ENCODE measurements at regions not wholly inside any gene's neighbourhood (a gene's known extent, or its start where the extent isn't known, plus 50 kb on each side); places are given as distances from the start of the nearest gene placed in this dataset.

- TF ChIP-seq ZFP3 (CRISPR knock-in tag; IDR thresholded peaks at IDR 0.05), result no peak
- no peak for TF ChIP-seq CSRNP3 (CRISPR knock-in tag; IDR thresholded peaks at IDR 0.05)
- no peak for TF ChIP-seq ESRRG (CRISPR knock-in tag; IDR thresholded peaks at IDR 0.05)
- no peak for ATAC-seq
These were observed 66.5 kb downstream of the UNCX start for GRCh38 chr7:1298931-1299885.

- no peak for ATAC-seq
These were observed 67.5 kb downstream of the UNCX start for GRCh38 chr7:1300206-1300605.

DNA sequence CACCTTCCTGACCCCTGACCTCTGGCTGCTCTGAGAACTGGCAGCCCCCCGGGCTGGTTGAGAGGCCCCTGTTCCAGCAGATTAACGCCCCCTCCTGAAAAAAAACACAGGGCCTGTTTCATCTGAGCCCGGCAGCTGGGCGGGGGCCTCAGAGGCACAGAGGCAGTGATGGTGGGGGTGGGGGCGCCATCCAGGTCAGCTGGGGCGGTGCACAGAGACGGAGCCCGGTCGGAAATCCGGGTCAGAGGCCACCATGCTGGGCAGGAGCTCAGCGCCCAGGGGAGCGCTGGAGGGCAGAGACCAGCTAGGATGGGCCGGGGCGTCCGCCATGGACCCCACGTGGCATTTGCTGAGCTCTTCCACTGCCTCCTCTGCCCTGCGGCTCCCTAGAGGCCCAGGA lies 68.0 kb downstream of the UNCX start:
- ATAC-seq, result no peak
- TF ChIP-seq ISL1 (CRISPR knock-in tag; IDR thresholded peaks at IDR 0.05) (no peak), CSDC2 (CRISPR knock-in tag; IDR thresholded peaks at IDR 0.05) (no peak), SNAI2 (CRISPR knock-in tag; IDR thresholded peaks at IDR 0.05) (no peak), ZFP30 (CRISPR knock-in tag; IDR thresholded peaks at IDR 0.05) (no peak), ZNF70 (CRISPR knock-in tag; IDR thresholded peaks at IDR 0.05) (no peak), ZNF8 (CRISPR knock-in tag; IDR thresholded peaks at IDR 0.05) (no peak), BACH2 (CRISPR knock-in tag; IDR thresholded peaks at IDR 0.05; ENCODE audit: borderline replicate concordance) (no peak), ZFP3 (CRISPR knock-in tag; IDR thresholded peaks at IDR 0.05) (no peak), GLIS3 (CRISPR knock-in tag; IDR thresholded peaks at IDR 0.05) (no peak), PPARA (CRISPR knock-in tag; IDR thresholded peaks at IDR 0.05; ENCODE audit: borderline replicate concordance) (no peak), ZNF565 (CRISPR knock-in tag; conservative IDR thresholded peaks at IDR 0.05; ENCODE audit: low read depth) (no peak)
- TF ChIP-seq, protein P1, sequence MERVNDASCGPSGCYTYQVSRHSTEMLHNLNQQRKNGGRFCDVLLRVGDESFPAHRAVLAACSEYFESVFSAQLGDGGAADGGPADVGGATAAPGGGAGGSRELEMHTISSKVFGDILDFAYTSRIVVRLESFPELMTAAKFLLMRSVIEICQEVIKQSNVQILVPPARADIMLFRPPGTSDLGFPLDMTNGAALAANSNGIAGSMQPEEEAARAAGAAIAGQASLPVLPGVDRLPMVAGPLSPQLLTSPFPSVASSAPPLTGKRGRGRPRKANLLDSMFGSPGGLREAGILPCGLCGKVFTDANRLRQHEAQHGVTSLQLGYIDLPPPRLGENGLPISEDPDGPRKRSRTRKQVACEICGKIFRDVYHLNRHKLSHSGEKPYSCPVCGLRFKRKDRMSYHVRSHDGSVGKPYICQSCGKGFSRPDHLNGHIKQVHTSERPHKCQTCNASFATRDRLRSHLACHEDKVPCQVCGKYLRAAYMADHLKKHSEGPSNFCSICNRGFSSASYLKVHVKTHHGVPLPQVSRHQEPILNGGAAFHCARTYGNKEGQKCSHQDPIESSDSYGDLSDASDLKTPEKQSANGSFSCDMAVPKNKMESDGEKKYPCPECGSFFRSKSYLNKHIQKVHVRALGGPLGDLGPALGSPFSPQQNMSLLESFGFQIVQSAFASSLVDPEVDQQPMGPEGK (CRISPR knock-in tag; IDR thresholded peaks at IDR 0.05; ENCODE audit: borderline replicate concordance), result no peak

More at GRCh38 chr7:1300206-1300605, 67.5 kb downstream of the UNCX start:
- TF ChIP-seq ZNF70 (CRISPR knock-in tag; IDR thresholded peaks at IDR 0.05) (no peak), CSDC2 (CRISPR knock-in tag; IDR thresholded peaks at IDR 0.05) (no peak), ZNF565 (CRISPR knock-in tag; conservative IDR thresholded peaks at IDR 0.05; ENCODE audit: low read depth) (no peak), SNAI2 (CRISPR knock-in tag; IDR thresholded peaks at IDR 0.05) (no peak), RARB (CRISPR knock-in tag; IDR thresholded peaks at IDR 0.05) (no peak), GLIS3 (CRISPR knock-in tag; IDR thresholded peaks at IDR 0.05) (no peak), CSRNP3 (CRISPR knock-in tag; IDR thresholded peaks at IDR 0.05) (no peak), TCF4 (CRISPR knock-in tag; IDR thresholded peaks at IDR 0.05; ENCODE audit: borderline replicate concordance) (no peak), OSR1 (CRISPR knock-in tag; IDR thresholded peaks at IDR 0.05) (no peak), TOX (CRISPR knock-in tag; IDR thresholded peaks at IDR 0.05; ENCODE audit: borderline replicate concordance) (no peak), CREB5 (CRISPR knock-in tag; IDR thresholded peaks at IDR 0.05; ENCODE audit: low read depth) (no peak), ZFP30 (CRISPR knock-in tag; IDR thresholded peaks at IDR 0.05) (no peak), ZFP3 (CRISPR knock-in tag; IDR thresholded peaks at IDR 0.05) (no peak), ARNTL (CRISPR knock-in tag; IDR thresholded peaks at IDR 0.05; ENCODE audit: borderline replicate concordance, low read depth) (no peak), BACH2 (CRISPR knock-in tag; IDR thresholded peaks at IDR 0.05; ENCODE audit: borderline replicate concordance) (no peak), PPARA (CRISPR knock-in tag; IDR thresholded peaks at IDR 0.05; ENCODE audit: borderline replicate concordance) (no peak)
- TF ChIP-seq, protein P2, sequence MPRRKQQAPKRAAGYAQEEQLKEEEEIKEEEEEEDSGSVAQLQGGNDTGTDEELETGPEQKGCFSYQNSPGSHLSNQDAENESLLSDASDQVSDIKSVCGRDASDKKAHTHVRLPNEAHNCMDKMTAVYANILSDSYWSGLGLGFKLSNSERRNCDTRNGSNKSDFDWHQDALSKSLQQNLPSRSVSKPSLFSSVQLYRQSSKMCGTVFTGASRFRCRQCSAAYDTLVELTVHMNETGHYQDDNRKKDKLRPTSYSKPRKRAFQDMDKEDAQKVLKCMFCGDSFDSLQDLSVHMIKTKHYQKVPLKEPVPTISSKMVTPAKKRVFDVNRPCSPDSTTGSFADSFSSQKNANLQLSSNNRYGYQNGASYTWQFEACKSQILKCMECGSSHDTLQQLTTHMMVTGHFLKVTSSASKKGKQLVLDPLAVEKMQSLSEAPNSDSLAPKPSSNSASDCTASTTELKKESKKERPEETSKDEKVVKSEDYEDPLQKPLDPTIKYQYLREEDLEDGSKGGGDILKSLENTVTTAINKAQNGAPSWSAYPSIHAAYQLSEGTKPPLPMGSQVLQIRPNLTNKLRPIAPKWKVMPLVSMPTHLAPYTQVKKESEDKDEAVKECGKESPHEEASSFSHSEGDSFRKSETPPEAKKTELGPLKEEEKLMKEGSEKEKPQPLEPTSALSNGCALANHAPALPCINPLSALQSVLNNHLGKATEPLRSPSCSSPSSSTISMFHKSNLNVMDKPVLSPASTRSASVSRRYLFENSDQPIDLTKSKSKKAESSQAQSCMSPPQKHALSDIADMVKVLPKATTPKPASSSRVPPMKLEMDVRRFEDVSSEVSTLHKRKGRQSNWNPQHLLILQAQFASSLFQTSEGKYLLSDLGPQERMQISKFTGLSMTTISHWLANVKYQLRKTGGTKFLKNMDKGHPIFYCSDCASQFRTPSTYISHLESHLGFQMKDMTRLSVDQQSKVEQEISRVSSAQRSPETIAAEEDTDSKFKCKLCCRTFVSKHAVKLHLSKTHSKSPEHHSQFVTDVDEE (CRISPR knock-in tag; IDR thresholded peaks at IDR 0.05), result no peak
- TF ChIP-seq, protein P1 (CRISPR knock-in tag; IDR thresholded peaks at IDR 0.05; ENCODE audit: borderline replicate concordance), result no peak

Measured in SK-N-SH treated with all-trans-retinoic acid at 6 μM for 48 hours (cell line).